ENCODE measurements at regions not wholly inside any gene's neighbourhood (a gene's known extent, or its start where the extent isn't known, plus 50 kb on each side); places are given as distances from the start of the nearest gene placed in this dataset.

GRCh38 chr5:40226906-40227305, 452.8 kb upstream of the PTGER4 start:
- TF ChIP-seq, protein P1, sequence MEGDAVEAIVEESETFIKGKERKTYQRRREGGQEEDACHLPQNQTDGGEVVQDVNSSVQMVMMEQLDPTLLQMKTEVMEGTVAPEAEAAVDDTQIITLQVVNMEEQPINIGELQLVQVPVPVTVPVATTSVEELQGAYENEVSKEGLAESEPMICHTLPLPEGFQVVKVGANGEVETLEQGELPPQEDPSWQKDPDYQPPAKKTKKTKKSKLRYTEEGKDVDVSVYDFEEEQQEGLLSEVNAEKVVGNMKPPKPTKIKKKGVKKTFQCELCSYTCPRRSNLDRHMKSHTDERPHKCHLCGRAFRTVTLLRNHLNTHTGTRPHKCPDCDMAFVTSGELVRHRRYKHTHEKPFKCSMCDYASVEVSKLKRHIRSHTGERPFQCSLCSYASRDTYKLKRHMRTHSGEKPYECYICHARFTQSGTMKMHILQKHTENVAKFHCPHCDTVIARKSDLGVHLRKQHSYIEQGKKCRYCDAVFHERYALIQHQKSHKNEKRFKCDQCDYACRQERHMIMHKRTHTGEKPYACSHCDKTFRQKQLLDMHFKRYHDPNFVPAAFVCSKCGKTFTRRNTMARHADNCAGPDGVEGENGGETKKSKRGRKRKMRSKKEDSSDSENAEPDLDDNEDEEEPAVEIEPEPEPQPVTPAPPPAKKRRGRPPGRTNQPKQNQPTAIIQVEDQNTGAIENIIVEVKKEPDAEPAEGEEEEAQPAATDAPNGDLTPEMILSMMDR (optimal IDR thresholded peaks at IDR 0.05 in 1 of 3, IDR thresholded peaks at IDR 0.05 in 1 of 3, conservative IDR thresholded peaks at IDR 0.05 in 1 of 3; ENCODE audit: extremely low read depth in 1 of 3, insufficient read depth in 2 of 3, low read length in 3 of 3): no peak
- no peak for TF ChIP-seq EZH2 (IDR thresholded peaks at IDR 0.05; ENCODE audit: low read length)
